ENCODE measurements at regions not wholly inside any gene's neighbourhood (a gene's known extent, or its start where the extent isn't known, plus 50 kb on each side); places are given as distances from the start of the nearest gene placed in this dataset.
"Not testable (repeated sequence)": the region's sequence is repeated elsewhere in the genome, so short reads cannot be mapped to it uniquely, and the experiment has no call there.

DNA sequence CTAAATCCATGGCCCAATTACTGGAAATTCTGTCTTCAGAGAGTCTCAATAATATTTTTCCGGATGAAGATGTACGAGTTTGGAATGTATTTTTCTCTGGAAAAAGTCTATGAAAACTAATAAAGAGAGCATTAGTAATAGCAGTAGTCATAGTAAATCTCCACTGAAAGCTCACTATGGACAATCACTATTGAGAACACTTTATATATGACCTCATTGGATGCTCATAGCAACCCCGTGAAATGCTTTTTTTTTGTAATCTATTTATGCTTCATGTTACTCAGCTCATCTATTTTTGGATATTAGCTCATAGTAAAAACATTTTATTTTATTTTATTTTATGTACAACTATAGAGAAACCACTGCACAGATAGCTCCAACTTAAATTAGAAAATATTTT, 94.3 kb upstream of the MYO3A start:
- Histone ChIP-seq H3K4me3 (ENCODE audit: insufficient read depth, low read length, poor library complexity, severe bottlenecking) (no peak overlapping the region), H3K4me2 (ENCODE audit: low read depth, low read length, poor library complexity, severe bottlenecking) (no peak overlapping the region)

DNA sequence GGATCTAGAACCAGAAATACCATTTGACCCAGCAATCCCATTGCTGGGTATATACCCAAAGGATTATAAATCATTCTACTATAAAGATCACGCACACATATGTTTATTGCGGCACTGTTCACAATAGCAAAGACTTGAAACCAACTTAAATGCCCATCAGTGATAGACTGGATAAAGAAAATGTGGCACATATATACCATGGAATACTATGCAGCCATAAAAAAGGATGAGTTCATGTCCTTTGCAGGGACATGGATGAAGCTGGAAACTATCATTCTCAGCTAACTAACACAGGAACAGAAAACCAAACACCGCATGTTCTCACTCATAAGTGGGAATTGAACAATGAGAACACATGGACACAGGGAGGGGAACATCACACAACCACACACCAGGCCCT, 93.2 kb upstream of the MYO3A start:
- not testable (repeated sequence) for H3K27me3 ChIP-seq (ENCODE audit: low read length); H3K9me3 ChIP-seq (ENCODE audit: insufficient read depth, low read length); H3K79me2 ChIP-seq (ENCODE audit: insufficient read depth, low read length); H2AFZ ChIP-seq (ENCODE audit: low read depth, low read length, severe bottlenecking); H4K20me1 ChIP-seq (ENCODE audit: low read depth, low read length); H3K4me3 ChIP-seq (ENCODE audit: insufficient read depth, low read length, poor library complexity, severe bottlenecking); H3F3A ChIP-seq (ENCODE audit: insufficient read depth); H3K4me2 ChIP-seq (ENCODE audit: low read depth, low read length, poor library complexity, severe bottlenecking); H3K9ac ChIP-seq (ENCODE audit: low read length); H3K36me3 ChIP-seq (ENCODE audit: low read length); H3K27ac ChIP-seq (ENCODE audit: low read depth, low read length); H3K9me2 ChIP-seq (replicated peaks; ENCODE audit: insufficient read depth, low read length)

More for the DNA sequence above, 94.3 kb upstream of the MYO3A start:
- no peaks in the 10 kb centered on the region for H3K9me2 ChIP-seq (replicated peaks; ENCODE audit: insufficient read depth, low read length)
- H3K36me3 ChIP-seq (ENCODE audit: low read length) = no peaks in the 10 kb centered on the region
- no peak overlapping the region for H3K27ac ChIP-seq (ENCODE audit: low read depth, low read length)
- H2AFZ ChIP-seq (ENCODE audit: low read depth, low read length, severe bottlenecking) = no peak overlapping the region
- no peaks in the 10 kb centered on the region for H3F3A ChIP-seq (ENCODE audit: insufficient read depth)
- TF ChIP-seq, protein P1, sequence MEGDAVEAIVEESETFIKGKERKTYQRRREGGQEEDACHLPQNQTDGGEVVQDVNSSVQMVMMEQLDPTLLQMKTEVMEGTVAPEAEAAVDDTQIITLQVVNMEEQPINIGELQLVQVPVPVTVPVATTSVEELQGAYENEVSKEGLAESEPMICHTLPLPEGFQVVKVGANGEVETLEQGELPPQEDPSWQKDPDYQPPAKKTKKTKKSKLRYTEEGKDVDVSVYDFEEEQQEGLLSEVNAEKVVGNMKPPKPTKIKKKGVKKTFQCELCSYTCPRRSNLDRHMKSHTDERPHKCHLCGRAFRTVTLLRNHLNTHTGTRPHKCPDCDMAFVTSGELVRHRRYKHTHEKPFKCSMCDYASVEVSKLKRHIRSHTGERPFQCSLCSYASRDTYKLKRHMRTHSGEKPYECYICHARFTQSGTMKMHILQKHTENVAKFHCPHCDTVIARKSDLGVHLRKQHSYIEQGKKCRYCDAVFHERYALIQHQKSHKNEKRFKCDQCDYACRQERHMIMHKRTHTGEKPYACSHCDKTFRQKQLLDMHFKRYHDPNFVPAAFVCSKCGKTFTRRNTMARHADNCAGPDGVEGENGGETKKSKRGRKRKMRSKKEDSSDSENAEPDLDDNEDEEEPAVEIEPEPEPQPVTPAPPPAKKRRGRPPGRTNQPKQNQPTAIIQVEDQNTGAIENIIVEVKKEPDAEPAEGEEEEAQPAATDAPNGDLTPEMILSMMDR (IDR thresholded peaks at IDR 0.05; ENCODE audit: insufficient read depth, low read length, poor library complexity, severe bottlenecking) = no peak
- TF ChIP-seq EZH2phosphoT487 (conservative IDR thresholded peaks at IDR 0.05; ENCODE audit: low read length) = no peak
- H3K27me3 ChIP-seq (ENCODE audit: low read length) = no peaks in the 10 kb centered on the region
- no peaks in the 10 kb centered on the region for H3K79me2 ChIP-seq (ENCODE audit: insufficient read depth, low read length)
- H4K20me1 ChIP-seq (ENCODE audit: low read depth, low read length) = no peaks in the 10 kb centered on the region
- no peaks in the 10 kb centered on the region for H3K9me3 ChIP-seq (ENCODE audit: insufficient read depth, low read length)
- H3K9ac ChIP-seq (ENCODE audit: low read length) = no peak overlapping the region

DNA sequence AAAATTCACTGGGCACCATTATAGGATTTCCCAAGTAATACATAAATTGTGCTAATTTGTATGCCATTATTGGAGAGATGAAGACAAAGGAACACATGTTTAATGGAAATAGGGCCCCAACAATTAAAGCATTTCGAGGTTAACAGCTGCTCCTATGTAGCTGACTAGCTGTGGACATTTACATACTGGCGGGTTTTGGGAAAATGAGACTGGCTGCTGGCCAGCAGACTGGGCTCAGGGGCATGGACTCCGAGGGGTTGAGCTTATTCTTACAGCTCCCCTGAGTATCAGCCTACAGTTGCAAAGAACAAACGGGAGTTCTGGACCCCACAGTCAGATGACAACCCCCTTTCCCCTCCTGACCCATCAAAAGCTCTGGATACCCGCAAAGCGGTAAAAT, 91.9 kb upstream of the MYO3A start:
- no peaks in the 10 kb centered on the region for H3K79me2 ChIP-seq (ENCODE audit: insufficient read depth, low read length)
- H3K4me3 ChIP-seq (ENCODE audit: insufficient read depth, low read length, poor library complexity, severe bottlenecking) = no peak overlapping the region
- H3K27ac ChIP-seq (ENCODE audit: low read depth, low read length) = no peak overlapping the region
- H3K9me2 ChIP-seq (replicated peaks; ENCODE audit: insufficient read depth, low read length) = no peaks in the 10 kb centered on the region
- H2AFZ ChIP-seq (ENCODE audit: low read depth, low read length, severe bottlenecking) = no peak overlapping the region
- H3F3A ChIP-seq (ENCODE audit: insufficient read depth) = no peaks in the 10 kb centered on the region
- no peaks in the 10 kb centered on the region for H3K27me3 ChIP-seq (ENCODE audit: low read length)
- TF ChIP-seq, protein P1 (IDR thresholded peaks at IDR 0.05; ENCODE audit: insufficient read depth, low read length, poor library complexity, severe bottlenecking) = no peak
- no peak for TF ChIP-seq EZH2phosphoT487 (conservative IDR thresholded peaks at IDR 0.05; ENCODE audit: low read length)
- no peaks in the 10 kb centered on the region for H4K20me1 ChIP-seq (ENCODE audit: low read depth, low read length)
- H3K4me2 ChIP-seq (ENCODE audit: low read depth, low read length, poor library complexity, severe bottlenecking) = no peak overlapping the region
- no peak overlapping the region for H3K9ac ChIP-seq (ENCODE audit: low read length)
- H3K9me3 ChIP-seq (ENCODE audit: insufficient read depth, low read length) = no peaks in the 10 kb centered on the region
- no peaks in the 10 kb centered on the region for H3K36me3 ChIP-seq (ENCODE audit: low read length)

DNA sequence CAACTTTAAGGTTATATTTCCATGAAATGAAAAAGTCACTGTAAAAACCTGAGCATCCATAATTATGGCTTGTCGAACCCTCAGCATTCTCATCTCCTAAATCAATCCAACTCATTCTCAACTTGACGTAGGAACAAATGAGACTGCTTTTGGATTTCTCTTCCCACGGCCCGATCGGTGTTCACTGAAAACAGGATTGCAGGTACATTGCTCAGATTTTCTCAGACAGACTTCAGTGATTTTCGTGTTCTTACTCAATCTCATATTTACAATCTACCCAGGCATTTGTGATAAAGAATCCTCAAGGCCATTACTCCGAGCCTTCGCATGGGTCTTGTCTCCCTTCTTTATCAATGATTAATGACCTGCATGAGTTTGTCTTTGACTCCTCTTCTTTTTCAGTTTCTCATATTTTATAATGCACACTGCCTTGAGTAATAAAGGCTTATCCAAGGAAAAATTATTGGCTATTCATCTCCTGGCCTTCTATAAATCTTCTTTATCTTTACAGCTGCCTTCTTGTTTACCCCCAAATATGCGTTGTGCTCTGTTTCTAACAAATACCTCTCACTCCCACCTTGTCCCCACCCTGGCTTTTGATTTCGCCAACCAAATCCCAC, 90.4 kb upstream of the MYO3A start:
- TF ChIP-seq, protein P1 (IDR thresholded peaks at IDR 0.05; ENCODE audit: insufficient read depth, low read length, poor library complexity, severe bottlenecking) = no peak
- TF ChIP-seq EZH2phosphoT487 (conservative IDR thresholded peaks at IDR 0.05; ENCODE audit: low read length) = no peak
- no peaks in the 10 kb centered on the region for H3K9me2 ChIP-seq (replicated peaks; ENCODE audit: insufficient read depth, low read length)
- no peak overlapping the region for H3K4me3 ChIP-seq (ENCODE audit: insufficient read depth, low read length, poor library complexity, severe bottlenecking)
- H2AFZ ChIP-seq (ENCODE audit: low read depth, low read length, severe bottlenecking) = no peak overlapping the region
- no peaks in the 10 kb centered on the region for H3K27me3 ChIP-seq (ENCODE audit: low read length)
- no peak overlapping the region for H3K27ac ChIP-seq (ENCODE audit: low read depth, low read length)
- no peaks in the 10 kb centered on the region for H3K36me3 ChIP-seq (ENCODE audit: low read length)
- no peaks in the 10 kb centered on the region for H3K79me2 ChIP-seq (ENCODE audit: insufficient read depth, low read length)
- no peaks in the 10 kb centered on the region for H4K20me1 ChIP-seq (ENCODE audit: low read depth, low read length)
- no peak overlapping the region for H3K4me2 ChIP-seq (ENCODE audit: low read depth, low read length, poor library complexity, severe bottlenecking)
- no peaks in the 10 kb centered on the region for H3F3A ChIP-seq (ENCODE audit: insufficient read depth)
- no peaks in the 10 kb centered on the region for H3K9me3 ChIP-seq (ENCODE audit: insufficient read depth, low read length)
- H3K9ac ChIP-seq (ENCODE audit: low read length) = no peak overlapping the region

DNA sequence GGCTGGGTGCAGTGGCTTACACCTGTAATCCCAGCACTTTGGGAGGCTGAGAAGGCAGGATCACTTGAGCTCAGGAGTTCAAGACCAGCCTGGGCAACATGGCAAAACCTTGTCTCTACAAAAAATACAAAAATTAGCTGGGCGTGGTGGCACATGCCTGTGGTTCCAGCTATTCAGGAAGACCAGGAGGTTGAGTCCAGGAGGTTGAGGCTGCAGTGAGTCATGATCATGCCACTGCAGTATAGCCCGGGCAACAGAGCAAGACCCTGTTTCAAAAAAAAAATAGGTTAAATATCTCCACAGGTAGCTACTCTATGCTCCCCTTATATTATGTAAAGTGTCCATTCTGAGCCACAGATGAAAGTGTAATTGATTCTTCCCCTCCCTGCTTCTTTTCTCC, 89.3 kb upstream of the MYO3A start:
- H4K20me1 ChIP-seq (ENCODE audit: low read depth, low read length); H3K4me2 ChIP-seq (ENCODE audit: low read depth, low read length, poor library complexity, severe bottlenecking); H3K4me3 ChIP-seq (ENCODE audit: insufficient read depth, low read length, poor library complexity, severe bottlenecking); H3K9me2 ChIP-seq (replicated peaks; ENCODE audit: insufficient read depth, low read length); H3K9me3 ChIP-seq (ENCODE audit: insufficient read depth, low read length); H2AFZ ChIP-seq (ENCODE audit: low read depth, low read length, severe bottlenecking); H3K36me3 ChIP-seq (ENCODE audit: low read length); H3F3A ChIP-seq (ENCODE audit: insufficient read depth); H3K9ac ChIP-seq (ENCODE audit: low read length); H3K79me2 ChIP-seq (ENCODE audit: insufficient read depth, low read length); H3K27me3 ChIP-seq (ENCODE audit: low read length); H3K27ac ChIP-seq (ENCODE audit: low read depth, low read length): not testable (repeated sequence)

Measured in SU-DHL-6 (cell line).